Nephron (organoid): ENCODE measurements at regions not wholly inside any gene's neighbourhood (a gene's known extent, or its start where the extent isn't known, plus 50 kb on each side); places are given as distances from the start of the nearest gene placed in this dataset.
A peak's percentile ranks its signal among the peaks of the same experiment; 100 is the strongest.

Experiments used
- H3K27ac Mint-ChIP-seq, 3 experiments: 2 replicates each; pipeline ENCODE4 v1.8.0; 2020; ENCODE audit warnings: mixed read lengths in 3 of 3, mild to moderate bottlenecking in 2 of 3, moderate library complexity in 1 of 3
- H3K27me3 Mint-ChIP-seq: 2 replicates; pipeline ENCODE4 v1.8.0; 2021; ENCODE audit warnings: low read depth, mild to moderate bottlenecking, moderate library complexity, mixed read lengths
- H3K36me3 Mint-ChIP-seq: 2 replicates; pipeline ENCODE4 v1.8.0; 2020; ENCODE audit warnings: low read depth, mixed read lengths
- H3K4me1 Mint-ChIP-seq: 2 replicates; pipeline ENCODE4 v1.8.0; 2020; ENCODE audit warnings: mixed read lengths
- H3K4me3 Mint-ChIP-seq, 3 experiments: 2 replicates each; pipeline ENCODE4 v1.8.0; 2020; ENCODE audit warnings: mild to moderate bottlenecking in 3 of 3, mixed read lengths in 3 of 3, moderate library complexity in 2 of 3
- H3K9me3 Mint-ChIP-seq: 2 replicates; pipeline ENCODE4 v1.8.0; 2020; ENCODE audit warnings: mixed read lengths
- TF ChIP-seq, protein P1 (sequence below), 3 experiments: fragments of 200-600 bp; sonication (generic); IDR thresholded peaks; one replicate each; pipeline ENCODE4 v1.5.0; 2021; ENCODE audit warnings: antibody characterized with exemption in 3 of 3; ENCODE audit not compliant: unreplicated experiment in 3 of 3

- no peak overlapping the region for H3K4me3 Mint-ChIP-seq
- H3K4me1 Mint-ChIP-seq = peaks cover 54% of the 10 kb centered on the region
- peaks cover 6% of the 10 kb centered on the region for H3K9me3 Mint-ChIP-seq
- peak overlapping the region; percentile 73 to 96 (median 94) for H3K27ac Mint-ChIP-seq
- no peaks in the 10 kb centered on the region for H3K36me3 Mint-ChIP-seq
- H3K27me3 Mint-ChIP-seq = no peaks in the 10 kb centered on the region
- TF ChIP-seq, protein P1, sequence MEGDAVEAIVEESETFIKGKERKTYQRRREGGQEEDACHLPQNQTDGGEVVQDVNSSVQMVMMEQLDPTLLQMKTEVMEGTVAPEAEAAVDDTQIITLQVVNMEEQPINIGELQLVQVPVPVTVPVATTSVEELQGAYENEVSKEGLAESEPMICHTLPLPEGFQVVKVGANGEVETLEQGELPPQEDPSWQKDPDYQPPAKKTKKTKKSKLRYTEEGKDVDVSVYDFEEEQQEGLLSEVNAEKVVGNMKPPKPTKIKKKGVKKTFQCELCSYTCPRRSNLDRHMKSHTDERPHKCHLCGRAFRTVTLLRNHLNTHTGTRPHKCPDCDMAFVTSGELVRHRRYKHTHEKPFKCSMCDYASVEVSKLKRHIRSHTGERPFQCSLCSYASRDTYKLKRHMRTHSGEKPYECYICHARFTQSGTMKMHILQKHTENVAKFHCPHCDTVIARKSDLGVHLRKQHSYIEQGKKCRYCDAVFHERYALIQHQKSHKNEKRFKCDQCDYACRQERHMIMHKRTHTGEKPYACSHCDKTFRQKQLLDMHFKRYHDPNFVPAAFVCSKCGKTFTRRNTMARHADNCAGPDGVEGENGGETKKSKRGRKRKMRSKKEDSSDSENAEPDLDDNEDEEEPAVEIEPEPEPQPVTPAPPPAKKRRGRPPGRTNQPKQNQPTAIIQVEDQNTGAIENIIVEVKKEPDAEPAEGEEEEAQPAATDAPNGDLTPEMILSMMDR (IDR thresholded peaks at IDR 0.05; ENCODE audit: unreplicated experiment in 3 of 3) = no peak
Measured at GRCh38 chr7:16967300-16967811, 85.6 kb upstream of the AGR3 start.

- Mint-ChIP-seq H3K4me3 (no peak overlapping the region), H3K27me3 (no peaks in the 10 kb centered on the region), H3K4me1 (peaks cover 42% of the 10 kb centered on the region), H3K27ac (no peak overlapping the region), H3K9me3 (no peaks in the 10 kb centered on the region), H3K36me3 (no peaks in the 10 kb centered on the region)
- TF ChIP-seq, protein P1 (IDR thresholded peaks at IDR 0.05; ENCODE audit: unreplicated experiment in 3 of 3) = no peak
Measured at GRCh38 chr7:16970732-16971482, 89.1 kb upstream of the AGR3 start.

DNA sequence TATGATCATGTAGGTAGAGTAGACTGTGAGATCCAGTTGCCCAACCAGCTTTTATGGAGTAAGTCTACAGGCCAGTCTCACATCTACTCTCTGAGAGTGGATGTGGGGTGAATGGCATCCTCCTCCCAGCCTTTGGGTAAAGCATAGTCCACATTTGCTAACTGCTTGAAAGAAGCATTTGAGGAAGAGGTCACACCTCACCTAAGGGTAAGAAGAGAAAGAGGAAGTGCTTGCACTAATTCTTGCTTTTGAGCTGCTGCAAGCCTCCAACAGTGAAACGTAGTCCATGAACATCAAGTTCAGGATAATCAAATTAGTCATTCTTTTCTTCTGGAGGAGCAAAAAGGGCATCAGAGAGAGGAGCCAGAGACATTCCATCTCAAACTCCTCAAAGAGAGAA, 93.9 kb upstream of the AGR3 start:
- no peaks in the 10 kb centered on the region for H3K9me3 Mint-ChIP-seq
- peaks cover 7% of the 10 kb centered on the region for H3K27me3 Mint-ChIP-seq
- H3K27ac Mint-ChIP-seq = no peak overlapping the region
- peaks cover 8% of the 10 kb centered on the region for H3K4me1 Mint-ChIP-seq
- TF ChIP-seq, protein P1 (IDR thresholded peaks at IDR 0.05; ENCODE audit: unreplicated experiment in 3 of 3) = no peak
- H3K36me3 Mint-ChIP-seq = no peaks in the 10 kb centered on the region
- no peak overlapping the region for H3K4me3 Mint-ChIP-seq

DNA sequence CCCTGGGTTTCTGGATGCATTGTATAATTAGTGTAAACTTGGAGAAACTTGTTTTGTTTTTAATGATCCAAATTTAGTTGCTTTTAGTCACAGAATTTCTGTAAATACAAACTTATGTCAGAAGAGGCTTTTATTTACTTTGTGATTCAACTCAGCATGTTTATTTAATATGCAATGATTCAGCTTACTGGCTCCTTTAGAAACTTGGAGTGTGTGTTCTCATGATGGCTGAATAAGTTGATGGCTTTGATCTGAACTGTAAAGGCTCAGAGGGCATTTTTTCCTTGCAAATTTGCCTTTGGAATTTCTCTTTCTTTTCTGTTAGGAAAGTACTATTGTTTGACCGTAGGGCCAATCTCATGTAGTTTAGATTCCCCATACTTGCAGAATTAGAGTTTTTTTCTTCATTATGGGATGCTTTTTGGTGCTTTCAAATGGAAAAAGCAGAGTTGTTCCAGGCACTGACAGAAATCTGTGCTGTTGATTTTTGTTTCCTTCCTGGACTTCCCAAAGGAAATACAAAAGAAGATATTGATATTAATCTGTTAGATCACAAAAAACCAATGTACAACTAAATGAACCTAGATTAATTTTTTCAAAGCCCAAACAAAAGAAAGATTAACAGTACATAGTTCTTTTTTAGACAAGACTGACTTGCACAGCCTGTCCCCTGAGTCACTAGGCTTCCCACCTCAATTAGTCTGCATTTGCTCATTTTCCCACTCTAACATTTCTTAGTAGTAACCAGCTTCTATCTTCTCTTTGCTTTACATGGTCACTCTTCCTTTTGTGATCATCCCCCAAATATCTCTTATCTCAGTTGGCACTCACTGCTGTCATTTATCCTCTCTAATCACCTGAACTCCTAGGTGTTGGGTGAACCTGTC, 96.8 kb upstream of the AGR3 start:
- no peaks in the 10 kb centered on the region for H3K36me3 Mint-ChIP-seq
- TF ChIP-seq, protein P1 (IDR thresholded peaks at IDR 0.05; ENCODE audit: unreplicated experiment in 3 of 3) = no peak
- H3K4me3 Mint-ChIP-seq = no peak overlapping the region
- H3K27me3 Mint-ChIP-seq = peaks cover 7% of the 10 kb centered on the region
- no peaks in the 10 kb centered on the region for H3K9me3 Mint-ChIP-seq
- H3K27ac Mint-ChIP-seq = peak overlapping the region in 1 of 3 experiments; percentile 41
- H3K4me1 Mint-ChIP-seq = peaks cover 5% of the 10 kb centered on the region

GRCh38 chr7:16980539-16980938, 98.8 kb upstream of the AGR3 start:
- Mint-ChIP-seq H3K4me3 (no peak overlapping the region), H3K27ac (no peak overlapping the region), H3K9me3 (no peaks in the 10 kb centered on the region), H3K27me3 (peaks cover 7% of the 10 kb centered on the region), H3K4me1 (peaks cover 5% of the 10 kb centered on the region), H3K36me3 (no peaks in the 10 kb centered on the region)
- TF ChIP-seq, protein P1 (IDR thresholded peaks at IDR 0.05; ENCODE audit: unreplicated experiment in 3 of 3) = no peak
